ENCODE measurements at regions not wholly inside any gene's neighbourhood (a gene's known extent, or its start where the extent isn't known, plus 50 kb on each side); places are given as distances from the start of the nearest gene placed in this dataset.

- no peak overlapping the region for H3K4me3 Mint-ChIP-seq
- Histone ChIP-seq H3K4me1 (ENCODE audit: control insufficient read depth, insufficient read depth, low read length) (no peaks in the 10 kb centered on the region), H3K9me3 (ENCODE audit: control insufficient read depth, insufficient read depth, low read length) (no peaks in the 10 kb centered on the region), H3K27me3 (ENCODE audit: control insufficient read depth, insufficient read depth, low read length) (no peaks in the 10 kb centered on the region), H3K36me3 (ENCODE audit: control insufficient read depth, insufficient read depth, low read length) (no peaks in the 10 kb centered on the region), H3K4me3 (ENCODE audit: low read length) (no peak overlapping the region), H3K27ac (ENCODE audit: low read length) (no peak overlapping the region)
- H3K27me3 Mint-ChIP-seq (ENCODE audit: low read depth in 2 of 2) = no peaks in the 10 kb centered on the region
- intact Hi-C loops (cut with micrococcal nuclease) = no loop called here
- H3K27ac Mint-ChIP-seq = no peak overlapping the region
- DNase-seq = no peak
- H3K4me1 Mint-ChIP-seq = peaks cover 0 to 5% of the 10 kb centered on the region in 2 donors
- ATAC-seq = no peak
- WGBS (ENCODE audit: insufficient coverage) = 54% methylated on average over 2 of the region's 2 CpGs
- H3K9me3 Mint-ChIP-seq = peaks cover 3 to 4% of the 10 kb centered on the region in 2 donors
- no peaks in the 10 kb centered on the region for H3K36me3 Mint-ChIP-seq
- TF ChIP-seq CTCF (IDR thresholded peaks at IDR 0.05) = no peak
These were observed 617.6 kb upstream of the UBE2E2 start for GRCh38 chr3:22585504-22585903.

DNA sequence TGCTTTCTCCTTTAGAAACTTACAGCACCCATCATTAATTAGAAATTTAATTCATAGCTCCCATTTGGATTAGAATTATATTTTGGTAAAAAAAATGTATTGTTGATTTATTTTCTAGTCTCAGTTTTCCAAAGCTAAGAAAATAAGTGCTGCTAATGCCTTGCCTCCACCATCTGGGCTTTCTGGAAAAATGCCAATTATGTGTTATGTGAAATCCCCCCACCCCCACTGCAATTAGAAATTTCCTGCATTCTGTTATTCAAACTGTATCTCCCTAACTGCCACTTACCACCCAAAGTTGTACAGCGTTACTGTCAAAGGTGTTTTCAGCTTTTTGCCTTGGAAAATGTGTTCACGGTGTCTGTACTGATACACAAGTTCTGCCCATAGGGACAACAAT is 617.2 kb upstream of the UBE2E2 start:
- H3K4me3 ChIP-seq (ENCODE audit: low read length) = no peak overlapping the region
- Mint-ChIP-seq H3K4me3 (no peak overlapping the region), H3K36me3 (no peaks in the 10 kb centered on the region), H3K9me3 (peaks cover 3% of the 10 kb centered on the region in 2 donors), H3K27me3 (ENCODE audit: low read depth in 2 of 2) (no peaks in the 10 kb centered on the region), H3K27ac (no peak overlapping the region), H3K4me1 (peaks cover 0 to under 1% of the 10 kb centered on the region in 2 donors)
- H3K4me1 ChIP-seq (ENCODE audit: control insufficient read depth, insufficient read depth, low read length) = no peaks in the 10 kb centered on the region
- DNase-seq (no peak), ATAC-seq (no peak)
- H3K36me3 ChIP-seq (ENCODE audit: control insufficient read depth, insufficient read depth, low read length) = no peaks in the 10 kb centered on the region
- no peaks in the 10 kb centered on the region for H3K27me3 ChIP-seq (ENCODE audit: control insufficient read depth, insufficient read depth, low read length)
- 86% methylated on average over 1 of the region's 2 CpGs for WGBS (ENCODE audit: insufficient coverage)
- no peaks in the 10 kb centered on the region for H3K9me3 ChIP-seq (ENCODE audit: control insufficient read depth, insufficient read depth, low read length)
- no peak for TF ChIP-seq CTCF (IDR thresholded peaks at IDR 0.05)
- no peak overlapping the region for H3K27ac ChIP-seq (ENCODE audit: low read length)
- intact Hi-C loops (cut with micrococcal nuclease) = no loop called here

- 94% methylated on average over 2 of the region's 7 CpGs for WGBS (ENCODE audit: insufficient coverage)
- Histone ChIP-seq H3K4me1 (ENCODE audit: control insufficient read depth, insufficient read depth, low read length) (no peaks in the 10 kb centered on the region), H3K9me3 (ENCODE audit: control insufficient read depth, insufficient read depth, low read length) (no peaks in the 10 kb centered on the region), H3K4me3 (ENCODE audit: low read length) (no peak overlapping the region), H3K36me3 (ENCODE audit: control insufficient read depth, insufficient read depth, low read length) (no peaks in the 10 kb centered on the region), H3K27ac (ENCODE audit: low read length) (no peak overlapping the region), H3K27me3 (ENCODE audit: control insufficient read depth, insufficient read depth, low read length) (no peaks in the 10 kb centered on the region)
- no peak for ATAC-seq
- TF ChIP-seq CTCF (IDR thresholded peaks at IDR 0.05) = no peak
- Mint-ChIP-seq H3K27ac (no peak overlapping the region), H3K9me3 (peaks cover 5 to 7% of the 10 kb centered on the region in 2 donors), H3K27me3 (ENCODE audit: low read depth in 2 of 2) (no peaks in the 10 kb centered on the region), H3K36me3 (no peaks in the 10 kb centered on the region), H3K4me3 (no peak overlapping the region), H3K4me1 (no peaks in the 10 kb centered on the region)
- DNase-seq = no peak
- intact Hi-C loops (cut with micrococcal nuclease) = no loop called here
These were observed 615.7 kb upstream of the UBE2E2 start for GRCh38 chr3:22587446-22587845.

DNA sequence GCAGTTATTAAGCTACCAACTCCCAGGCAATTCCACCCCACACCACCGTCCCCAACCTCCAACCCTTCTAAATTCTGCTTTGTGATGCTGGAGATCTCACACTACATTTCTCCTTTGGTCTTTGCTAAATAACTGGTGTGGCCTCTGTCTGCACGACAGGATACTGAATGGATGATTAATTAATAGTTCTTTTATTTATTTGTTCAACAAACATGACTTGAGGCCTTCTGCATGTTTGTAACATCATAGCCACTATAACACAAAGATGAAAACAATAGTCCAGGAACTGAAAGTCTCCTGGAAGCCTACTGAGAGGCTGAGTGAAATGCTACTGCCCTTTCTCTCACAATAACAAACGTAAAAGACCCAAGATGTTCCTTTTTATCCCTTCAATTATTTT is 609.5 kb upstream of the UBE2E2 start:
- Mint-ChIP-seq H3K9me3 (peaks cover 10 to 24% of the 10 kb centered on the region in 2 donors), H3K36me3 (no peaks in the 10 kb centered on the region), H3K4me1 (no peaks in the 10 kb centered on the region), H3K27ac (no peak overlapping the region), H3K4me3 (no peak overlapping the region), H3K27me3 (ENCODE audit: low read depth in 2 of 2) (no peaks in the 10 kb centered on the region)
- H3K27ac ChIP-seq (ENCODE audit: low read length) = no peak overlapping the region
- no peaks in the 10 kb centered on the region for H3K27me3 ChIP-seq (ENCODE audit: control insufficient read depth, insufficient read depth, low read length)
- no peaks in the 10 kb centered on the region for H3K36me3 ChIP-seq (ENCODE audit: control insufficient read depth, insufficient read depth, low read length)
- no peak for DNase-seq
- no peak for TF ChIP-seq CTCF (IDR thresholded peaks at IDR 0.05)
- WGBS (ENCODE audit: insufficient coverage) = 36% methylated on average over 2 of the region's 3 CpGs
- ATAC-seq = no peak
- H3K4me1 ChIP-seq (ENCODE audit: control insufficient read depth, insufficient read depth, low read length) = no peaks in the 10 kb centered on the region
- no peak overlapping the region for H3K4me3 ChIP-seq (ENCODE audit: low read length)
- intact Hi-C loops (cut with micrococcal nuclease) = no loop called here
- H3K9me3 ChIP-seq (ENCODE audit: control insufficient read depth, insufficient read depth, low read length) = peaks cover 7% of the 10 kb centered on the region
